Mesenchymal stem cell (in vitro differentiated cells and primary cell): ENCODE measurements at regions not wholly inside any gene's neighbourhood (a gene's known extent, or its start where the extent isn't known, plus 50 kb on each side); places are given as distances from the start of the nearest gene placed in this dataset.

Experiments used
- DNase-seq: peaks from one replicate; pipeline ENCODE4 v3.0.0-alpha.2; 2013
- H2AFZ ChIP-seq: one replicate; pipeline ENCODE4 v1.6.1; 2013; ENCODE audit warnings: low read depth, mild to moderate bottlenecking, control low read depth, inconsistent platforms, low read length, moderate library complexity
- H2AK5ac ChIP-seq: 2 replicates; pipeline ENCODE4 v1.6.1; 2013; ENCODE audit warnings: low read length, moderate library complexity, mild to moderate bottlenecking, inconsistent platforms; ENCODE audit not compliant: severe bottlenecking
- H2BK120ac ChIP-seq: one replicate; pipeline ENCODE4 v1.6.1; 2013; ENCODE audit warnings: low read depth, mild to moderate bottlenecking, inconsistent platforms, low read length, moderate library complexity
- H2BK12ac ChIP-seq, 2 experiments: one replicate each; pipeline ENCODE4 v1.6.1; 2013; ENCODE audit warnings: inconsistent platforms in 2 of 2, low read length in 2 of 2, mild to moderate bottlenecking in 2 of 2, moderate library complexity in 2 of 2, control low read depth in 1 of 2
- H2BK15ac ChIP-seq: one replicate; pipeline ENCODE4 v1.6.1; 2013; ENCODE audit warnings: mild to moderate bottlenecking, low read depth, inconsistent platforms; ENCODE audit not compliant: poor library complexity, severe bottlenecking
- H2BK5ac ChIP-seq: 2 replicates; pipeline ENCODE4 v1.6.1; 2013; ENCODE audit warnings: low read depth, mild to moderate bottlenecking, low read length, control low read depth, inconsistent platforms; ENCODE audit not compliant: poor library complexity, severe bottlenecking
- H3K14ac ChIP-seq, 2 experiments: one replicate each; pipeline ENCODE4 v1.6.1; 2013; ENCODE audit warnings: inconsistent platforms in 2 of 2, low read length in 2 of 2, control low read depth in 1 of 2, mild to moderate bottlenecking in 1 of 2, moderate library complexity in 1 of 2
- H3K18ac ChIP-seq, 2 experiments: one replicate each; pipeline ENCODE4 v1.6.1; 2013; ENCODE audit warnings: inconsistent platforms in 2 of 2, low read length in 2 of 2, control low read depth in 1 of 2, low read depth in 1 of 2, mild to moderate bottlenecking in 1 of 2
- H3K23ac ChIP-seq, 2 experiments: one replicate each; pipeline ENCODE4 v1.6.1; 2013; ENCODE audit warnings: inconsistent platforms in 2 of 2, low read length in 2 of 2, mild to moderate bottlenecking in 2 of 2, moderate library complexity in 2 of 2, control low read depth in 1 of 2
- H3K27ac ChIP-seq: 2 replicates; pipeline ENCODE4 v1.5.1; 2013; ENCODE audit warnings: mild to moderate bottlenecking, moderate library complexity, low read length, control low read depth, inconsistent platforms; ENCODE audit not compliant: poor library complexity, severe bottlenecking
- H3K27me3 ChIP-seq, 2 experiments: 2 replicates each; pipeline versions ENCODE4 v1.6.1 to v1.7.0; 2013; ENCODE audit warnings: low read length in 2 of 2, mild to moderate bottlenecking in 2 of 2, moderate library complexity in 2 of 2, control low read depth in 1 of 2, inconsistent platforms in 1 of 2; ENCODE audit not compliant: control insufficient read depth in 1 of 2, insufficient read depth in 1 of 2
- H3K36me3 ChIP-seq, 2 experiments: 2 replicates each; pipeline versions ENCODE4 v1.6.1 to v1.7.0; 2013; ENCODE audit warnings: low read length in 2 of 2, control low read depth in 1 of 2, inconsistent platforms in 1 of 2, low read depth in 1 of 2, mild to moderate bottlenecking in 1 of 2; ENCODE audit not compliant: insufficient read depth in 2 of 2, control insufficient read depth in 1 of 2
- H3K4ac ChIP-seq, 2 experiments: one replicate each; pipeline ENCODE4 v1.6.1; 2013; ENCODE audit warnings: inconsistent platforms in 2 of 2, low read length in 2 of 2, mild to moderate bottlenecking in 2 of 2, moderate library complexity in 2 of 2, control low read depth in 1 of 2, low read depth in 1 of 2
- H3K4me1 ChIP-seq: 2 replicates; pipeline ENCODE4 v1.6.1; 2013; ENCODE audit warnings: low read depth, low read length, control low read depth; ENCODE audit not compliant: control insufficient read depth, insufficient read depth
- H3K4me2 ChIP-seq: 2 replicates; pipeline ENCODE4 v1.6.1; 2013; ENCODE audit warnings: low read length, mild to moderate bottlenecking, inconsistent platforms; ENCODE audit not compliant: poor library complexity, severe bottlenecking
- H3K4me3 ChIP-seq, 2 experiments: 2 replicates each; pipeline versions ENCODE4 v1.5.1 to v1.7.0; 2013; ENCODE audit warnings: low read length in 2 of 2, mild to moderate bottlenecking in 2 of 2, control low read depth in 1 of 2, low read depth in 1 of 2; ENCODE audit not compliant: insufficient read depth in 1 of 2
- H3K79me1 ChIP-seq: replicated peaks from 2 replicates; pipeline ENCODE4 v1.6.1; 2013; ENCODE audit warnings: mild to moderate bottlenecking, control low read depth, low read length, inconsistent platforms; ENCODE audit not compliant: poor library complexity, severe bottlenecking
- H3K9ac ChIP-seq: 2 replicates; pipeline ENCODE4 v1.7.0; 2013; ENCODE audit warnings: mild to moderate bottlenecking, low read length, moderate library complexity
- H3K9me3 ChIP-seq: 2 replicates; pipeline ENCODE4 v1.7.0; 2013; ENCODE audit warnings: mild to moderate bottlenecking, low read length; ENCODE audit not compliant: control insufficient read depth
- H4K8ac ChIP-seq: one replicate; pipeline ENCODE4 v1.6.1; 2013; ENCODE audit warnings: inconsistent platforms, mild to moderate bottlenecking, low read length, moderate library complexity
- H4K91ac ChIP-seq: one replicate; pipeline ENCODE4 v1.6.1; 2013; ENCODE audit warnings: mild to moderate bottlenecking, low read length, inconsistent platforms
- WGBS: methylation state at CpG from one replicate; pipeline ENCODE4 v1.1.7; 2013; ENCODE audit warnings: mixed read lengths; 5-methylcytosine and 5-hydroxymethylcytosine counted together

GRCh38 chrX:84729809-84730208 lies 227.6 kb upstream of the HDX start:
- Histone ChIP-seq H2AFZ (peak overlapping the region; percentile 42), H3K79me1 (no peaks in the 10 kb centered on the region), H3K36me3 (no peaks in the 10 kb centered on the region), H2BK5ac (no peak overlapping the region), H3K4me2 (no peak overlapping the region), H2BK15ac (no peak overlapping the region), H3K27me3 (no peaks in the 10 kb centered on the region), H3K9me3 (no peaks in the 10 kb centered on the region), H3K23ac (no peak overlapping the region), H3K4ac (no peak overlapping the region), H3K18ac (no peak overlapping the region), H2AK5ac (no peak overlapping the region), H3K14ac (no peak overlapping the region), H3K4me1 (no peaks in the 10 kb centered on the region), H3K27ac (no peak overlapping the region), H3K9ac (peak overlapping the region; percentile 21), H4K91ac (no peak overlapping the region), H3K4me3 (no peak overlapping the region), H4K8ac (no peak overlapping the region), H2BK12ac (no peak overlapping the region), H2BK120ac (no peak overlapping the region)
- WGBS = 17% methylated on average over 5 of the region's 5 CpGs
- DNase-seq = peak; percentile 37

GRCh38 chrX:84735025-84735424 lies 232.8 kb upstream of the HDX start:
- Histone ChIP-seq H3K36me3 (no peaks in the 10 kb centered on the region), H3K27ac (no peak overlapping the region), H4K8ac (no peak overlapping the region), H2BK120ac (no peak overlapping the region), H2AFZ (no peak overlapping the region), H3K9me3 (no peaks in the 10 kb centered on the region), H3K4ac (no peak overlapping the region), H4K91ac (no peak overlapping the region), H3K4me2 (no peak overlapping the region), H3K79me1 (no peaks in the 10 kb centered on the region), H3K23ac (no peak overlapping the region), H2AK5ac (no peak overlapping the region), H2BK15ac (no peak overlapping the region), H3K4me1 (no peaks in the 10 kb centered on the region), H3K18ac (no peak overlapping the region), H2BK5ac (no peak overlapping the region), H3K14ac (no peak overlapping the region), H3K4me3 (no peak overlapping the region), H2BK12ac (no peak overlapping the region), H3K27me3 (peaks cover 0 to 4% of the 10 kb centered on the region in 2 experiments), H3K9ac (no peak overlapping the region)
- no CpG with 5 or more reads among the region's 3 CpGs for WGBS
- peak; percentile 16 for DNase-seq

GRCh38 chrX:84737471-84737871 lies 235.2 kb upstream of the HDX start:
- Histone ChIP-seq H2BK15ac (no peak overlapping the region), H3K36me3 (no peaks in the 10 kb centered on the region), H3K27ac (no peak overlapping the region), H3K9ac (peak overlapping the region; percentile 7), H3K14ac (no peak overlapping the region), H3K4ac (no peak overlapping the region), H3K4me1 (no peaks in the 10 kb centered on the region), H2AFZ (no peak overlapping the region), H2BK12ac (no peak overlapping the region), H2BK120ac (no peak overlapping the region), H3K4me2 (no peak overlapping the region), H3K79me1 (no peaks in the 10 kb centered on the region), H3K18ac (no peak overlapping the region), H4K8ac (no peak overlapping the region), H2BK5ac (no peak overlapping the region), H2AK5ac (no peak overlapping the region), H3K9me3 (no peaks in the 10 kb centered on the region), H4K91ac (no peak overlapping the region), H3K4me3 (no peak overlapping the region), H3K23ac (no peak overlapping the region), H3K27me3 (peaks cover 0 to 11% of the 10 kb centered on the region in 2 experiments)
- 72% methylated on average over 4 of the region's 4 CpGs for WGBS
- no peak for DNase-seq

GRCh38 chrX:84747516-84747915 lies 245.3 kb upstream of the HDX start:
- no peak for DNase-seq
- Histone ChIP-seq H2BK5ac (no peak overlapping the region), H3K27ac (no peak overlapping the region), H3K9me3 (no peaks in the 10 kb centered on the region), H4K91ac (no peak overlapping the region), H3K4ac (no peak overlapping the region), H4K8ac (no peak overlapping the region), H3K4me1 (no peaks in the 10 kb centered on the region), H3K36me3 (no peaks in the 10 kb centered on the region), H2AK5ac (no peak overlapping the region), H3K23ac (no peak overlapping the region), H3K4me2 (no peak overlapping the region), H2BK120ac (no peak overlapping the region), H3K79me1 (no peaks in the 10 kb centered on the region), H2AFZ (no peak overlapping the region), H3K27me3 (peaks cover 0 to 3% of the 10 kb centered on the region in 2 experiments), H2BK15ac (no peak overlapping the region), H2BK12ac (no peak overlapping the region), H3K14ac (no peak overlapping the region), H3K4me3 (no peak overlapping the region), H3K18ac (no peak overlapping the region), H3K9ac (no peak overlapping the region)
- WGBS = 86% methylated on average over 2 of the region's 5 CpGs
